H1 (cell line): ENCODE measurements at regions not wholly inside any gene's neighbourhood (a gene's known extent, or its start where the extent isn't known, plus 50 kb on each side); places are given as distances from the start of the nearest gene placed in this dataset.

ENCODE experiments used
- CTCF ChIA-PET: fragments of 300-600 bp; sonication (Branson Sonifier 250); formaldehyde crosslinking; loops from one replicate; lab custom pipeline; 2021; ENCODE audit not compliant: partially characterized antibody; lab: Charles Lee
- POLR2A ChIA-PET: fragments of 300-600 bp; sonication (Branson Sonifier 250); formaldehyde crosslinking; loops from one replicate; lab custom pipeline; 2021; ENCODE audit warnings: inconsistent platforms; ENCODE audit not compliant: partially characterized antibody; lab: Charles Lee
- DNase-seq, 2 experiments: peaks; one replicate each; pipeline versions ENCODE4 v3.0.0 to v3.0.0-alpha.2; 2010 to 2022; ENCODE audit warnings: low spot score in 2 of 2, low read depth in 1 of 2, mixed read lengths in 1 of 2
- FAIRE-seq: peaks from 2 replicates; lab custom pipeline; 2011; peaks lifted over from hg19 to GRCh38; lab: Jason Lieb, UNC
- H2AFZ ChIP-seq: 2 replicates; pipeline ENCODE4 v1.8.1; 2012; ENCODE audit warnings: low read length, inconsistent platforms
- H2AK5ac ChIP-seq: 2 replicates; pipeline ENCODE4 v1.6.1; 2013; ENCODE audit warnings: low read depth, low read length
- H2BK120ac ChIP-seq: replicated peaks from 2 replicates; pipeline ENCODE3; 2013; ENCODE audit warnings: low read depth, low read length, inconsistent platforms
- H2BK12ac ChIP-seq: 2 replicates; pipeline ENCODE4 v1.6.1; 2013; ENCODE audit warnings: low read depth, low read length
- H2BK15ac ChIP-seq: 2 replicates; pipeline ENCODE4 v1.6.1; 2013; ENCODE audit warnings: low read length
- H2BK20ac ChIP-seq: 2 replicates; pipeline ENCODE4 v1.6.1; 2013; ENCODE audit warnings: low read length
- H2BK5ac ChIP-seq: 2 replicates; pipeline ENCODE4 v1.6.1; 2013; ENCODE audit warnings: low read depth, low read length
- H3K14ac ChIP-seq: 2 replicates; pipeline ENCODE4 v1.6.1; 2013; ENCODE audit warnings: inconsistent platforms; ENCODE audit not compliant: insufficient read length
- H3K18ac ChIP-seq: 2 replicates; pipeline ENCODE4 v1.6.1; 2013; ENCODE audit warnings: low read length; ENCODE audit errors: extremely low read depth
- H3K23ac ChIP-seq: 2 replicates; pipeline ENCODE4 v1.6.1; 2013; ENCODE audit warnings: inconsistent platforms; ENCODE audit not compliant: insufficient read length
- H3K23me2 ChIP-seq: 2 replicates; pipeline ENCODE4 v1.6.1; 2013; ENCODE audit warnings: low read depth, low read length
- H3K27ac ChIP-seq: 2 replicates; pipeline ENCODE4 v1.6.1; 2011; ENCODE audit warnings: low read depth, low read length, inconsistent platforms
- H3K27me3 ChIP-seq, 4 experiments: replicated peaks in 1 of 4; 1 replicate in 1 of 4; 2 replicates in 3 of 4; pipeline versions ENCODE4 v1.6.1 to v1.8.1; 2011 to 2013; ENCODE audit warnings: low read length in 3 of 4, mild to moderate bottlenecking in 3 of 4, inconsistent platforms in 2 of 4, mixed read lengths in 2 of 4, moderate library complexity in 1 of 4; ENCODE audit not compliant: control insufficient read depth in 3 of 4, insufficient read depth in 3 of 4; ENCODE audit errors: extremely low read depth in 1 of 4
- H3K36me3 ChIP-seq, 4 experiments: 2 replicates each; pipeline versions ENCODE4 v1.6.1 to v1.8.1; 2011 to 2013; ENCODE audit warnings: mild to moderate bottlenecking in 4 of 4, low read length in 3 of 4, moderate library complexity in 2 of 4, control low read depth in 1 of 4, inconsistent platforms in 1 of 4; ENCODE audit not compliant: insufficient read depth in 4 of 4, control insufficient read depth in 2 of 4
- H3K4ac ChIP-seq: replicated peaks from 2 replicates; pipeline ENCODE3; 2013; ENCODE audit warnings: low read length, low read depth, mixed read lengths, inconsistent platforms; ENCODE audit not compliant: insufficient read length
- H3K4me1 ChIP-seq, 4 experiments: replicated peaks in 1 of 4; 1 replicate in 1 of 4; 2 replicates in 3 of 4; pipeline versions ENCODE4 v1.6.1 to v1.8.1; 2011 to 2013; ENCODE audit warnings: low read length in 3 of 4, inconsistent platforms in 2 of 4, mixed read lengths in 1 of 4; ENCODE audit not compliant: insufficient read depth in 4 of 4, control insufficient read depth in 3 of 4
- H3K4me2 ChIP-seq, 2 experiments: 2 replicates each; pipeline versions ENCODE4 v1.6.1 to v1.8.1; 2011 to 2013; ENCODE audit warnings: low read depth in 2 of 2, low read length in 2 of 2, control low read depth in 1 of 2, inconsistent platforms in 1 of 2, mild to moderate bottlenecking in 1 of 2; ENCODE audit not compliant: insufficient read depth in 1 of 2
- H3K4me3 ChIP-seq, 4 experiments: fragments of 200-600, 300-600 bp in 1 of 4; sonication (generic), shearing (Covaris generic), sonication (Bioruptor Twin) in 1 of 4; 2 replicates each; pipeline versions ENCODE4 v1.5.1 to v1.8.1; 2011 to 2016; ENCODE audit warnings: low read length in 4 of 4, low read depth in 3 of 4, control low read depth in 2 of 4, inconsistent platforms in 2 of 4, mild to moderate bottlenecking in 2 of 4, mixed read lengths in 1 of 4, moderate library complexity in 1 of 4; ENCODE audit not compliant: insufficient read depth in 2 of 4; ENCODE audit errors: extremely low read depth in 1 of 4
- H3K56ac ChIP-seq: replicated peaks from 2 replicates; pipeline ENCODE3; 2013; ENCODE audit warnings: low read depth, mild to moderate bottlenecking, mixed read lengths, low read length, inconsistent platforms; ENCODE audit not compliant: insufficient read length
- H3K79me1 ChIP-seq: 2 replicates; pipeline ENCODE4 v1.6.1; 2013; ENCODE audit warnings: low read depth, low read length, control low read depth
- H3K79me2 ChIP-seq, 2 experiments: 2 replicates each; pipeline versions ENCODE4 v1.6.1 to v1.8.1; 2012 to 2013; ENCODE audit warnings: low read length in 2 of 2, mild to moderate bottlenecking in 2 of 2, inconsistent platforms in 1 of 2; ENCODE audit not compliant: insufficient read depth in 2 of 2, control insufficient read depth in 1 of 2
- H3K9ac ChIP-seq, 4 experiments: replicated peaks in 1 of 4; 1 replicate in 1 of 4; 2 replicates in 3 of 4; pipeline versions ENCODE4 v1.6.1 to v1.8.1; 2011 to 2013; ENCODE audit warnings: low read depth in 3 of 4, low read length in 3 of 4, control low read depth in 2 of 4, mild to moderate bottlenecking in 2 of 4, moderate library complexity in 2 of 4, inconsistent platforms in 1 of 4; ENCODE audit errors: extremely low read depth in 1 of 4
- H3K9me3 ChIP-seq, 2 experiments: 2 replicates each; pipeline versions ENCODE4 v1.6.1 to v1.8.1; 2012 to 2013; ENCODE audit warnings: mild to moderate bottlenecking in 2 of 2, moderate library complexity in 2 of 2, control low read depth in 1 of 2, inconsistent platforms in 1 of 2, low read depth in 1 of 2, low read length in 1 of 2, mixed read lengths in 1 of 2; ENCODE audit not compliant: insufficient read depth in 2 of 2
- H4K20me1 ChIP-seq, 2 experiments: replicated peaks in 1 of 2; 2 replicates each; pipeline versions ENCODE3 to v1.8.1; 2011 to 2013; ENCODE audit warnings: inconsistent platforms in 2 of 2, low read length in 2 of 2, mild to moderate bottlenecking in 1 of 2; ENCODE audit not compliant: insufficient read depth in 2 of 2, control insufficient read depth in 1 of 2
- H4K5ac ChIP-seq: 2 replicates; pipeline ENCODE4 v1.6.1; 2013; ENCODE audit warnings: low read length, low read depth, mixed read lengths, inconsistent platforms; ENCODE audit not compliant: insufficient read length
- H4K8ac ChIP-seq: 2 replicates; pipeline ENCODE4 v1.8.0; 2013; ENCODE audit warnings: mild to moderate bottlenecking, moderate library complexity, low read length, inconsistent platforms; ENCODE audit not compliant: insufficient read depth; ENCODE audit errors: extremely low read depth
- H4K91ac ChIP-seq: replicated peaks from 2 replicates; pipeline ENCODE3; 2013; ENCODE audit warnings: low read length, mixed read lengths, inconsistent platforms; ENCODE audit not compliant: insufficient read length
- CHD1 ChIP-seq: IDR thresholded peaks from 2 replicates; pipeline ENCODE4 v1.6.1; 2012; ENCODE audit warnings: low read depth, low read length, improper control_type of control experiment
- CREB1 ChIP-seq: IDR thresholded peaks from 2 replicates; pipeline ENCODE4 v1.6.1; 2012; ENCODE audit warnings: inconsistent platforms
- FOSL1 ChIP-seq: IDR thresholded peaks from 2 replicates; pipeline ENCODE4 v1.6.1; 2011; ENCODE audit warnings: mild to moderate bottlenecking, low read depth, low read length, moderate library complexity; ENCODE audit not compliant: insufficient read depth
- KDM5A ChIP-seq: fragments of 200-600 bp; IDR thresholded peaks from 2 replicates; pipeline ENCODE4 v1.7.1; 2012; ENCODE audit warnings: mild to moderate bottlenecking, low read length, inconsistent platforms, mixed read lengths
- NRF1 ChIP-seq: IDR thresholded peaks from 2 replicates; pipeline ENCODE4 v1.6.1; 2011; ENCODE audit warnings: mild to moderate bottlenecking, low read depth, low read length, improper control_type of control experiment
- POLR2AphosphoS5 ChIP-seq: IDR thresholded peaks from 2 replicates; pipeline ENCODE4 v1.6.1; 2011; ENCODE audit warnings: low read depth, low read length
- RAD21 ChIP-seq, 2 experiments: IDR thresholded peaks in 1 of 2; conservative IDR thresholded peaks in 1 of 2; 2 replicates each; pipeline ENCODE4 v1.6.1; 2011; ENCODE audit warnings: low read depth in 2 of 2, low read length in 2 of 2, improper control_type of control experiment in 1 of 2, inconsistent platforms in 1 of 2, mild to moderate bottlenecking in 1 of 2, moderate library complexity in 1 of 2
- SIRT6 ChIP-seq: IDR thresholded peaks from one replicate; pipeline ENCODE4 v1.7.1; 2012; ENCODE audit warnings: low read length, inconsistent platforms
- TBP ChIP-seq: IDR thresholded peaks from 2 replicates; pipeline ENCODE4 v1.6.1; 2011; ENCODE audit warnings: low read depth, low read length, improper control_type of control experiment
- TEAD4 ChIP-seq: IDR thresholded peaks from 2 replicates; pipeline ENCODE4 v1.6.1; 2012; ENCODE audit warnings: low read depth, low read length, inconsistent platforms, mixed read lengths
- USF2 ChIP-seq: IDR thresholded peaks from 2 replicates; pipeline ENCODE4 v1.6.1; 2011; ENCODE audit warnings: low read length, improper control_type of control experiment
- WGBS, 2 experiments: shearing (Covaris generic) in 1 of 2; methylation state at CpG; one replicate each; pipeline versions ENCODE4 v1.1.6 to v1.1.7; 2013 to 2015; ENCODE audit warnings: low lambda C conversion rate in 2 of 2, mixed read lengths in 2 of 2, inconsistent platforms in 1 of 2, low coverage in 1 of 2, missing lambda C conversion rate in 1 of 2; ENCODE audit not compliant: insufficient replicate concordance in 2 of 2, insufficient coverage in 1 of 2, insufficient read length in 1 of 2; ENCODE audit errors: extremely low coverage in 1 of 2, missing lambda C conversion rate in 1 of 2; 5-methylcytosine and 5-hydroxymethylcytosine counted together

GRCh38 chr3:148629006-148629405, 68.7 kb upstream of the AGTR1 start:
- H3K9me3 ChIP-seq, result peaks cover 0 to 4% of the 10 kb centered on the region in 2 experiments; a peak in 2 of 4 replicates
- H2BK120ac ChIP-seq, result no peak overlapping the region
- no peak overlapping the region for H2BK15ac ChIP-seq
- H3K18ac ChIP-seq, result no peak overlapping the region
- DNase-seq (no peak), FAIRE-seq (no peak)
- H3K23me2 ChIP-seq, result no peaks in the 10 kb centered on the region
- H3K4me1 ChIP-seq, result no peaks in the 10 kb centered on the region
- no peak overlapping the region for H2AK5ac ChIP-seq
- H4K20me1 ChIP-seq, result no peaks in the 10 kb centered on the region
- no peak overlapping the region for H4K91ac ChIP-seq
- H3K4me3 ChIP-seq, result no peak overlapping the region
- H4K5ac ChIP-seq, result no peak overlapping the region
- H3K79me2 ChIP-seq, result no peaks in the 10 kb centered on the region
- H3K9ac ChIP-seq, result no peak overlapping the region
- H4K8ac ChIP-seq, result no peak overlapping the region
- ChIA-PET CTCF (interaction anchor here (0.6 kb wide), 1 partner anchor 226 kb away, joined by 4 read pairs; no protein-coding TSS in a partner anchor), POLR2A (no interaction called here)
- H2AFZ ChIP-seq, result no peak overlapping the region
- H3K4me2 ChIP-seq, result no peak overlapping the region
- no peaks in the 10 kb centered on the region for H3K27me3 ChIP-seq
- H3K23ac ChIP-seq, result no peak overlapping the region
- H2BK5ac ChIP-seq, result no peak overlapping the region
- no peaks in the 10 kb centered on the region for H3K36me3 ChIP-seq
- H3K4ac ChIP-seq, result no peak overlapping the region
- H3K14ac ChIP-seq, result no peak overlapping the region
- H3K27ac ChIP-seq, result no peak overlapping the region
- no peak overlapping the region for H2BK12ac ChIP-seq
- 100% methylated on average over 1 of the region's 1 CpG; no CpG with 5 or more reads in 1 of the 2 experiments for WGBS, 2 experiments
- H3K56ac ChIP-seq, result no peak overlapping the region
- TF ChIP-seq NRF1, result no peak
- no peak for TF ChIP-seq SIRT6
- no peak for TF ChIP-seq CHD1
- TF ChIP-seq KDM5A, result no peak
- no peak for TF ChIP-seq RAD21 (IDR thresholded peaks at IDR 0.05 in 1 of 2, conservative IDR thresholded peaks at IDR 0.05 in 1 of 2; ENCODE audit: low read depth in 2 of 2, low read length in 2 of 2)
- no peak for TF ChIP-seq TEAD4
- TF ChIP-seq FOSL1, result no peak
- no peak for TF ChIP-seq CREB1
- TF ChIP-seq TBP, result no peak
- no peak for TF ChIP-seq POLR2AphosphoS5
- TF ChIP-seq USF2, result no peak
- TF ChIP-seq, all 59 proteins: peak for 0
- Histone ChIP-seq H2BK20ac (no peak overlapping the region), H3K79me1 (no peaks in the 10 kb centered on the region)
